Ascending aorta (tissue), 2 donors: ENCODE measurements at regions not wholly inside any gene's neighbourhood (a gene's known extent, or its start where the extent isn't known, plus 50 kb on each side); places are given as distances from the start of the nearest gene placed in this dataset.

Source experiments
- DNase-seq, 2 donors: peaks; one replicate each; pipeline ENCODE4 v3.0.0-alpha.2; 2019; ENCODE audit warnings: low spot score in 2 of 2
- H3K27ac ChIP-seq, 2 donors: fragments of 200-600 bp; sonication (generic); one replicate each; pipeline ENCODE4 v1.5.1; 2016 to 2017; ENCODE audit warnings: mild to moderate bottlenecking in 1 of 2
- H3K27me3 ChIP-seq: fragments of 200-600 bp; sonication (generic); one replicate; pipeline ENCODE4 v1.5.1; 2017
- H3K36me3 ChIP-seq, 2 donors: fragments of 200-600 bp; sonication (generic); one replicate each; pipeline ENCODE4 v1.5.1; 2016
- H3K4me1 ChIP-seq, 2 donors: fragments of 200-600 bp; sonication (generic); one replicate each; pipeline ENCODE4 v1.5.1; 2016 to 2017; ENCODE audit warnings: mild to moderate bottlenecking in 1 of 2
- H3K4me3 ChIP-seq, 2 donors: fragments of 200-600 bp; sonication (generic); one replicate each; pipeline ENCODE4 v1.5.1; 2016 to 2017; ENCODE audit warnings: mild to moderate bottlenecking in 1 of 2
- H3K9me3 ChIP-seq, 2 donors: fragments of 200-600 bp; sonication (generic); one replicate each; pipeline ENCODE4 v1.5.1; 2016
- CTCF ChIP-seq, 3 experiments: fragments of 200-600 bp in 2 of 3; fragments of 450-650 bp in 1 of 3; sonication (generic) in 2 of 3; IDR thresholded peaks; one replicate each; pipeline ENCODE4 v1.5.1; 2016 to 2019; ENCODE audit warnings: antibody characterized with exemption in 3 of 3, mild to moderate bottlenecking in 1 of 3, moderate library complexity in 1 of 3
- intact Hi-C: fragments of 100-400 bp; cut with DNase I; formaldehyde crosslinking; loops from one replicate; pipeline ENCODE4 v1.15.1; 2023

- no peaks in the 10 kb centered on the region for H3K4me1 ChIP-seq
- no peaks in the 10 kb centered on the region for H3K36me3 ChIP-seq
- TF ChIP-seq CTCF (IDR thresholded peaks at IDR 0.05) = no peak
- DNase-seq = no peak
- H3K4me3 ChIP-seq = no peak overlapping the region
- no peak overlapping the region for H3K27ac ChIP-seq
- H3K9me3 ChIP-seq = no peaks in the 10 kb centered on the region
- intact Hi-C loops = no loop called here
- no peaks in the 10 kb centered on the region for H3K27me3 ChIP-seq
Measured at GRCh38 chr16:9484426-9484825, 393.0 kb downstream of the HAPSTR1 start.

- Histone ChIP-seq H3K9me3 (no peaks in the 10 kb centered on the region), H3K27ac (no peak overlapping the region), H3K27me3 (no peaks in the 10 kb centered on the region), H3K4me3 (no peak overlapping the region), H3K36me3 (no peaks in the 10 kb centered on the region), H3K4me1 (no peaks in the 10 kb centered on the region)
- intact Hi-C loops = no loop called here
- no peak for DNase-seq
- TF ChIP-seq CTCF (IDR thresholded peaks at IDR 0.05) = no peak
Measured at GRCh38 chr16:9484881-9485280, 393.4 kb downstream of the HAPSTR1 start.

- TF ChIP-seq CTCF (IDR thresholded peaks at IDR 0.05) = no peak
- Histone ChIP-seq H3K27me3 (no peaks in the 10 kb centered on the region), H3K9me3 (no peaks in the 10 kb centered on the region), H3K4me3 (no peak overlapping the region), H3K4me1 (no peaks in the 10 kb centered on the region), H3K27ac (no peak overlapping the region), H3K36me3 (no peaks in the 10 kb centered on the region)
- no peak for DNase-seq
- intact Hi-C loops = no loop called here
Measured at GRCh38 chr16:9489835-9490467, 398.5 kb downstream of the HAPSTR1 start.

GRCh38 chr16:9495824-9496223, 404.4 kb downstream of the HAPSTR1 start:
- Histone ChIP-seq H3K27me3 (no peaks in the 10 kb centered on the region), H3K27ac (no peak overlapping the region), H3K4me1 (no peaks in the 10 kb centered on the region), H3K9me3 (no peaks in the 10 kb centered on the region), H3K4me3 (no peak overlapping the region), H3K36me3 (no peaks in the 10 kb centered on the region)
- TF ChIP-seq CTCF (IDR thresholded peaks at IDR 0.05) = no peak
- intact Hi-C loops = no loop called here
- DNase-seq = no peak

- H3K4me3 ChIP-seq = no peak overlapping the region
- no peaks in the 10 kb centered on the region for H3K9me3 ChIP-seq
- no peaks in the 10 kb centered on the region for H3K36me3 ChIP-seq
- H3K27ac ChIP-seq = no peak overlapping the region
- H3K27me3 ChIP-seq = no peaks in the 10 kb centered on the region
- TF ChIP-seq CTCF (IDR thresholded peaks at IDR 0.05) = no peak
- intact Hi-C loops = no loop called here
- no peaks in the 10 kb centered on the region for H3K4me1 ChIP-seq
- DNase-seq = no peak
Measured at GRCh38 chr16:9497750-9498149, 406.3 kb downstream of the HAPSTR1 start.
